Heart left ventricle (tissue), 13 donors: ENCODE measurements at regions not wholly inside any gene's neighbourhood (a gene's known extent, or its start where the extent isn't known, plus 50 kb on each side); places are given as distances from the start of the nearest gene placed in this dataset.

Source experiments
- POLR2A ChIP-seq, 2 donors: fragments of 450-650 bp; IDR thresholded peaks; one replicate each; pipeline ENCODE4 v1.6.1; 2017; ENCODE audit warnings: antibody characterized with exemption in 2 of 2, mild to moderate bottlenecking in 2 of 2, moderate library complexity in 2 of 2
- TF ChIP-seq, protein P1 (sequence below), 12 donors: fragments of 200-600 bp; sonication (generic) in 4 of 12; IDR thresholded peaks; one replicate each; pipeline versions ENCODE4 v1.5.0 to v1.8.0; 2018 to 2022; ENCODE audit warnings: antibody characterized with exemption in 12 of 12, mild to moderate bottlenecking in 5 of 12
- donor health status: ischemic (EF 13 %, LVEDD 7.1; RV severe dilation, severe dysfunction).
- donor health status: DM: no; HTN: yes; CAD: no.
- donor health status: DM: no; HTN: no; CAD: no.
- donor health status: ischemic (EF 25% LVEDD 6.9; RV normal size, moderate dysfunction).
- donor health status: ischemic (EF 25% LVEDD 5.7; RV mildly dilated, moderate dysfunction).
- donor health status: ischemic (EF 35%, LVEDD 5.7; RV mildly dilated, moderate dysfunction).
- donor health status: nonischemic (EF 11% LVEDD 7.7; RV severe dilation, severe dysfunction).
- donor health status: DM: yes; HTN: yes; CAD: no.
- donor health status: PGD.
- donor health status: ischemic (EF 29% LVEDD 5.4; RV normal size, mild dysfunction).
- donor health status: nonischemic (EF 23%, LVEDD 6.1; RV moderate dilation, normal function).

DNA sequence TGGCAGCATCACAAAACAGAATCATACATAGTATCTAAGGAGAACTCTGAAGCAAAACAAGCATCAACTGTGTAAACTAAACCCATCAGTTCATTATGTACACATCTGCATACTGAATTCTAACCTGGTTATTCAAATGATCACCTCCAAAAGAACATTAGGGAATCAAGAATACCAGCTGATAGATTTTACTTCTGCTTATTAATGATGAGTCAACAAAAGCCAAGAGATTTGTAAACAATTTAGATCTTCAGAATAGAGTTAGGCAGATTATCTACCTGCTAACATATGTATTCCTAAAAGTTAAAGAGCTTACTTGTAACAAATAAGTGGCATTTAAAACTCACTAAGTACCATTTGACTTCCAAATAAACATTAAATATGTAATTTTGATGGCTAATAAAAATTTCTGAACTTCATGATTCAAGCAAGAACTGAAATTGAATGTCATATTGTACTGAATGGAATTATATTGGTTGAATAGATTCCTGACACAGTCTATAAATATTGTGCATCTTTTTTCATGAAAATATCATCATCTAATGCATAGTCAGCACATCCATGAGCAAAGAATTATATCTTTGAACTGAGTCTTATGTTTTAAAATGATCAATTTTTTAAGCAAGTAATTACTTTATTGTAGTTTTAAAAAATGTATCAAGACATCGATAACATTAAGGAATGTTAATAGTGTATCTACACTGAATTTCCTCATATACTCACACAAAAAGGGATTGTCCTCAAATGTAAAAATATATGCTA lies 470.5 kb downstream of the GRXCR1 start:
- TF ChIP-seq, protein P1, sequence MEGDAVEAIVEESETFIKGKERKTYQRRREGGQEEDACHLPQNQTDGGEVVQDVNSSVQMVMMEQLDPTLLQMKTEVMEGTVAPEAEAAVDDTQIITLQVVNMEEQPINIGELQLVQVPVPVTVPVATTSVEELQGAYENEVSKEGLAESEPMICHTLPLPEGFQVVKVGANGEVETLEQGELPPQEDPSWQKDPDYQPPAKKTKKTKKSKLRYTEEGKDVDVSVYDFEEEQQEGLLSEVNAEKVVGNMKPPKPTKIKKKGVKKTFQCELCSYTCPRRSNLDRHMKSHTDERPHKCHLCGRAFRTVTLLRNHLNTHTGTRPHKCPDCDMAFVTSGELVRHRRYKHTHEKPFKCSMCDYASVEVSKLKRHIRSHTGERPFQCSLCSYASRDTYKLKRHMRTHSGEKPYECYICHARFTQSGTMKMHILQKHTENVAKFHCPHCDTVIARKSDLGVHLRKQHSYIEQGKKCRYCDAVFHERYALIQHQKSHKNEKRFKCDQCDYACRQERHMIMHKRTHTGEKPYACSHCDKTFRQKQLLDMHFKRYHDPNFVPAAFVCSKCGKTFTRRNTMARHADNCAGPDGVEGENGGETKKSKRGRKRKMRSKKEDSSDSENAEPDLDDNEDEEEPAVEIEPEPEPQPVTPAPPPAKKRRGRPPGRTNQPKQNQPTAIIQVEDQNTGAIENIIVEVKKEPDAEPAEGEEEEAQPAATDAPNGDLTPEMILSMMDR (IDR thresholded peaks at IDR 0.05), result no peak
- TF ChIP-seq POLR2A (IDR thresholded peaks at IDR 0.05), result no peak
